ENCODE measurements at regions not wholly inside any gene's neighbourhood (a gene's known extent, or its start where the extent isn't known, plus 50 kb on each side); places are given as distances from the start of the nearest gene placed in this dataset.

DNA sequence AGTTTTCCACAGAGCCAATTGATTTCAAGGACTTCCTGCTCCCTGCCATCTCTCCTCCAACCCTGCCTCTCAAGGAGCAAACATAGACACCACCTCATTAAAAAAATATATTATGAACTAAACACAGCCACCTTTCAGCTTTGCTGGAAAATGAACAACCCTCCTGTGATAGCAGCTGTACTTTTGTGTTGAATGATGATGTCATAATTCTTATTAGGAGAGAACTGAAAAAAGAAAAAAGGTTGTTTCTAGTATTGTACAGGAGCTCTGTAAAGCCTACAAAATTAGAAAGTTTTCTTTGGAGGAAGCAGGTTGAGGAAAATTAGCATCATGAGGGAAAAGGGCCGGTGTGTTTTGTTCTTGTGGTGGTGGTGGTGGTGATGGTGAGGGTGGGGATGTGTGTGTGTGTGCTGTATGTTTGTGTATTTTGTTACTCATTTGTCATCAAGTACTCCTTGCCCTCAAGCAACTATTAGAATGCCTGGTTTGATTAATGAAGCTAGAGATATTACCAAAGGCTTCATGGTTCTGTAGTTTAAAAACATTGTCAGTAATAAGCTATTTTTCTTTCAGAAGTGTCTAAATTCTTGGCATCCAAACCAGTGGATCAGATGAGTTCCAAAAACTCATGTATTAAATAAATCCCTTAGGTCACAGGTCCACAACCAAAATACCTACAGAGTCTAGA lies 405.9 kb downstream of the TLE4 start:
- DNase-seq (ENCODE audit: extremely low read depth in 1 of 4, low spot score in 3 of 4) (no peak), FAIRE-seq (no peak), ATAC-seq (no peak)
- in situ Hi-C loops (cut with MboI) (no loop called here), intact Hi-C loops (cut with micrococcal nuclease) (no loop called here)
- no peaks in the 10 kb centered on the region for H3K9me1 ChIP-seq (ENCODE audit: control insufficient read depth, insufficient read depth, low read length)
- no peaks in the 10 kb centered on the region for H3K27me3 ChIP-seq (ENCODE audit: control insufficient read depth in 2 of 2, insufficient read depth in 2 of 2, low read length in 2 of 2)
- no peak overlapping the region for H3K4me2 ChIP-seq (ENCODE audit: insufficient read depth, low read length)
- no peaks in the 10 kb centered on the region for H4K20me1 ChIP-seq (replicated peaks; ENCODE audit: control insufficient read depth, insufficient read depth, low read length)
- no peak overlapping the region for H2AFZ ChIP-seq (ENCODE audit: low read depth, low read length)
- H3K79me2 ChIP-seq (ENCODE audit: control insufficient read depth, insufficient read depth, low read length), result no peaks in the 10 kb centered on the region
- no peaks in the 10 kb centered on the region for H3K4me1 ChIP-seq (replicated peaks in 1 of 2; ENCODE audit: control insufficient read depth in 2 of 2, insufficient read depth in 2 of 2, low read length in 2 of 2)
- no peaks in the 10 kb centered on the region for H3K9me3 ChIP-seq (replicated peaks; ENCODE audit: control insufficient read depth, insufficient read depth, low read depth, low read length)
- POLR2A ChIA-PET, result no interaction called here
- no TSS peak for BruUV-seq (replicated peaks)
- 0% methylated on average over 1 of the region's 1 CpG for WGBS (ENCODE audit: insufficient coverage, low coverage, missing lambda C conversion rate)
- H3K27ac ChIP-seq (ENCODE audit: extremely low read depth, low read depth, low read length), result no peak overlapping the region
- CTCF ChIA-PET (ENCODE audit: low intra/inter-chr PET ratio), result no interaction called here
- H3K4me3 ChIP-seq, result no peak overlapping the region
- no peaks in the 10 kb centered on the region for H3K36me3 ChIP-seq (ENCODE audit: control insufficient read depth, insufficient read depth, low read length)
- TF ChIP-seq NFE2L1 (tag; IDR thresholded peaks at IDR 0.05; ENCODE audit: borderline replicate concordance, low read depth) (no peak), MED1 (CRISPR knock-in tag; IDR thresholded peaks at IDR 0.05; ENCODE audit: borderline replicate concordance) (no peak), SMC3 (conservative IDR thresholded peaks at IDR 0.05; ENCODE audit: insufficient read depth, low read depth, low read length) (no peak), RFX7 (CRISPR knock-in tag; IDR thresholded peaks at IDR 0.05) (no peak)
- TF ChIP-seq, protein P1, sequence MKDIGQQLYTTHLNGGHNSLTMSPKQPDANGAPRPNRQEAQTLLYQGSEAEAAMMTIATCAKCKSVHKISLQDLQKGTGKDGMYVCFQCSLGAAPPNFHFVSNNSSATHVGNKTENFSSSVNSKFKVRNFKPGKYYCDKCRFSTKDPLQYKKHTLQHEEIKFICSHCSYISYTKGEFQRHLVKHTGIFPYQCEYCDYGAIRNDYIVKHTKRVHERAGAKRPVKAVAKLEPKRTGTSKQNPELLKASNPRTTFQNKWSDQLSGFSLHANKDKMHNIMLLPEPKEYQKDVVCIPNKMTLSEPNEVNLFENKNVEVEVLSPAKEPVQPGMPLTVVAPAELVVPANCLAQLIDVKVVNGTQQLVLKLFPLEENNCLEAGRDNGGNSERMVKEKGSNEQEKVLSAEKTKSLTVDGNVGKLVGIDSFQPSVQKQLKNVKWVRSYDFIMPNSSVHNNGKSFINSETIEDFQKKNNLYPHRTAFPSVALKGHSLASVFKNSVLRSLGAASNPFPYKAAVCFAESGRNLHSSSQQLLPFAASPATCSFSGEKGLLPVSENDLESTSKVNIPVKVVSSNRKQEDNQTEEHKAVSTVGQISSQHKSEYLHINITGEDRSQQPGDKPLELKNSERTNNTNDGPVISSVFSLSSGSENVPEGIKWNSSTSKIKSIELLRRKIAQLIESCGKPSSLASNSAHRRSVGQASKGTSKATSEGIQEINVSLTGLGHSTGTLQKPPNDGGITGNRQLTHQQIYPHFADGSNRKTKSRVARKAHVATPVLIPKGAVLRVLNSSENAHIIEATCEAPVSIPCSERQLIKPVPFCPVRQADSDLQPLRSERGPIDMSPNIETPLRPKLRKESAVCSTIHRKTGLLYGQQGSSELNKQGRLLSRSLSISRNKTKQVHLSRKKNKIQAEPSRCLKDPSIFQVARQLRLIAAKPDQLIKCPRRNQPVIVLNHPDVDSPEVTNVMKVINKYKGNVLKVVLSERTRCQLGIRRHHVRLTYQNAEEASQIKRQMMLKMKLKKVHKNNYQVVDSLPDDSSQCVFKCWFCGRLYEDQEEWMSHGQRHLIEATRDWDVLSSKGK (CRISPR knock-in tag; IDR thresholded peaks at IDR 0.05), result no peak
- no peak overlapping the region for H3K9ac ChIP-seq (ENCODE audit: insufficient read depth in 1 of 2, low read depth in 2 of 2, low read length in 2 of 2)
